ENCODE measurements at regions not wholly inside any gene's neighbourhood (a gene's known extent, or its start where the extent isn't known, plus 50 kb on each side); places are given as distances from the start of the nearest gene placed in this dataset.

DNA sequence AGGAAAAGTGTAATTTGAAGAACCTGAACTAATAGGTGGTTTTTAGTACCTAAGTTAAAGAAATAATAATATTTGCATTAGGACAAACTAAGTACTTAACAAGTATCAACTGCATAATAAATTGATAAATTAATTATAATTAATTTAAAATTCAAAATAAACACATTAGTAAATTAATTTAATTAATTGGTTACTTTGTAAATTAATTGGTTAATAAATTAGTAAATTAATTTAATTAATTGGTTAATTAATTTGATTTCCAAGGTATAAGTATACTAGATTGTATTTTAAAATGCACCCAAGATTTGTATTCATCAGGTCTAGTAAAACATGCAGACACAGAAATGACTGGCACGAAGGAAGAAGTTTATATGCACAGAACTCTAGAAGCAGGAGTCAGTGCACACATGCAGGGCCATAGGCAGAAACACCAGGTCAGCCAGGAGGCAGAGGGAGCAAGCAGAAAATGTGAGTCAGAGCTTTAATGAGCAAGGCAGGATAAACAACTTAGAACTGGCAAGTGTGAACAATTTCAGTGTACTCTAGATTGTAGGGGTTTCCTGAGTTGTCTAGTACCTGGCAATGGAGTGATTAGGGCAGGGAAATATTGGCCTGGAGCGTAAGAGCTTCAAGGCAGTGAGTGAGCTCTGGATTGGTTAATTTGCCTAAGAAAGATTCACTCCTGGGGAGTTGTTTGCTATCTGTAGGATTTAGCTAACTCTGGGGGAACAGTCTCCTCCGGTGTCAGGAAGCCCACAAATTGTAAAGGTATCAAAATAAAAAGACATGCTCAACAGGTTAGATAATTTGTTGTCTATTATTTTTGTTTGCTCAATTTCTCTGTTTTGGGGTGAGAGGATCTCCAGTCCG lies 665.7 kb downstream of the MRPL39 start:
- Histone ChIP-seq H3K9ac (ENCODE audit: low read length) (no peak overlapping the region), H3K4me3 (ENCODE audit: control extremely low read depth in 1 of 5, extremely low read depth in 1 of 5, insufficient read depth in 1 of 5, low read depth in 2 of 5, low read length in 4 of 5) (no peak overlapping the region), H3K27me3 (replicated peaks in 1 of 4; ENCODE audit: control extremely low read depth in 1 of 4, control insufficient read depth in 3 of 4, insufficient read depth in 4 of 4, low read length in 3 of 4) (no peaks in the 10 kb centered on the region), H3K79me2 (ENCODE audit: control insufficient read depth, insufficient read depth, low read length) (no peaks in the 10 kb centered on the region), H3K4me1 (ENCODE audit: control insufficient read depth in 2 of 2, insufficient read depth in 2 of 2, low read length in 2 of 2) (no peaks in the 10 kb centered on the region), H3K27ac (ENCODE audit: low read length in 2 of 2) (no peak overlapping the region), H4K20me1 (ENCODE audit: control insufficient read depth, insufficient read depth, low read length, poor library complexity, severe bottlenecking) (no peaks in the 10 kb centered on the region), H2AFZ (ENCODE audit: insufficient read depth, low read depth, low read length, poor library complexity, severe bottlenecking) (no peak overlapping the region), H3K36me3 (replicated peaks in 1 of 2; ENCODE audit: control extremely low read depth in 1 of 2, control insufficient read depth in 1 of 2, extremely low read depth in 1 of 2, insufficient read depth in 2 of 2, low read length in 1 of 2) (no peaks in the 10 kb centered on the region), H3K9me3 (ENCODE audit: control extremely low read depth in 1 of 3, control insufficient read depth in 2 of 3, insufficient read depth in 1 of 3, low read length in 2 of 3) (no peaks in the 10 kb centered on the region), H3K4me2 (replicated peaks; ENCODE audit: low read depth, low read length, poor library complexity, severe bottlenecking) (no peak overlapping the region)
- Mint-ChIP-seq H3K27ac (no peak overlapping the region), H3K4me1 (no peaks in the 10 kb centered on the region), H3K4me3 (no peak overlapping the region), H3K9me3 (ENCODE audit: insufficient read depth) (no peaks in the 10 kb centered on the region), H3K27me3 (no peaks in the 10 kb centered on the region)
- TF ChIP-seq, protein P1, sequence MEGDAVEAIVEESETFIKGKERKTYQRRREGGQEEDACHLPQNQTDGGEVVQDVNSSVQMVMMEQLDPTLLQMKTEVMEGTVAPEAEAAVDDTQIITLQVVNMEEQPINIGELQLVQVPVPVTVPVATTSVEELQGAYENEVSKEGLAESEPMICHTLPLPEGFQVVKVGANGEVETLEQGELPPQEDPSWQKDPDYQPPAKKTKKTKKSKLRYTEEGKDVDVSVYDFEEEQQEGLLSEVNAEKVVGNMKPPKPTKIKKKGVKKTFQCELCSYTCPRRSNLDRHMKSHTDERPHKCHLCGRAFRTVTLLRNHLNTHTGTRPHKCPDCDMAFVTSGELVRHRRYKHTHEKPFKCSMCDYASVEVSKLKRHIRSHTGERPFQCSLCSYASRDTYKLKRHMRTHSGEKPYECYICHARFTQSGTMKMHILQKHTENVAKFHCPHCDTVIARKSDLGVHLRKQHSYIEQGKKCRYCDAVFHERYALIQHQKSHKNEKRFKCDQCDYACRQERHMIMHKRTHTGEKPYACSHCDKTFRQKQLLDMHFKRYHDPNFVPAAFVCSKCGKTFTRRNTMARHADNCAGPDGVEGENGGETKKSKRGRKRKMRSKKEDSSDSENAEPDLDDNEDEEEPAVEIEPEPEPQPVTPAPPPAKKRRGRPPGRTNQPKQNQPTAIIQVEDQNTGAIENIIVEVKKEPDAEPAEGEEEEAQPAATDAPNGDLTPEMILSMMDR (IDR thresholded peaks at IDR 0.05), result no peak
- TF ChIP-seq EZH2 (IDR thresholded peaks at IDR 0.05; ENCODE audit: borderline replicate concordance, insufficient read depth, low read depth, low read length, poor library complexity, severe bottlenecking), result no peak
- DNase-seq (no peak), ATAC-seq (ENCODE audit: low read depth) (no peak)
- ChIA-PET CTCF (no interaction called here), POLR2A (no interaction called here)
- intact Hi-C loops (cut with micrococcal nuclease), result no loop called here
- 69% methylated on average over 3 of the region's 4 CpGs for WGBS (ENCODE audit: insufficient coverage)

GRCh38 chr21:24939291-24939690 lies 668.0 kb downstream of the MRPL39 start:
- DNase-seq (no peak), ATAC-seq (ENCODE audit: low read depth) (no peak)
- H3K4me2 ChIP-seq (replicated peaks; ENCODE audit: low read depth, low read length, poor library complexity, severe bottlenecking), result no peak overlapping the region
- no peaks in the 10 kb centered on the region for H3K79me2 ChIP-seq (ENCODE audit: control insufficient read depth, insufficient read depth, low read length)
- no peak overlapping the region for H3K27ac Mint-ChIP-seq
- no peak overlapping the region for H3K9ac ChIP-seq (ENCODE audit: low read length)
- CTCF ChIA-PET, result no interaction called here
- intact Hi-C loops (cut with micrococcal nuclease), result no loop called here
- POLR2A ChIA-PET, result no interaction called here
- 100% methylated on average over 1 of the region's 1 CpG for WGBS (ENCODE audit: insufficient coverage)
- no peaks in the 10 kb centered on the region for H3K36me3 ChIP-seq (replicated peaks in 1 of 2; ENCODE audit: control extremely low read depth in 1 of 2, control insufficient read depth in 1 of 2, extremely low read depth in 1 of 2, insufficient read depth in 2 of 2, low read length in 1 of 2)
- no peak overlapping the region for H3K4me3 ChIP-seq (ENCODE audit: control extremely low read depth in 1 of 5, extremely low read depth in 1 of 5, insufficient read depth in 1 of 5, low read depth in 2 of 5, low read length in 4 of 5)
- TF ChIP-seq, protein P1 (IDR thresholded peaks at IDR 0.05), result no peak
- no peak for TF ChIP-seq EZH2 (IDR thresholded peaks at IDR 0.05; ENCODE audit: borderline replicate concordance, insufficient read depth, low read depth, low read length, poor library complexity, severe bottlenecking)
- H3K9me3 Mint-ChIP-seq (ENCODE audit: insufficient read depth), result no peaks in the 10 kb centered on the region
- no peaks in the 10 kb centered on the region for H3K4me1 ChIP-seq (ENCODE audit: control insufficient read depth in 2 of 2, insufficient read depth in 2 of 2, low read length in 2 of 2)
- H3K4me3 Mint-ChIP-seq, result no peak overlapping the region
- no peak overlapping the region for H2AFZ ChIP-seq (ENCODE audit: insufficient read depth, low read depth, low read length, poor library complexity, severe bottlenecking)
- H4K20me1 ChIP-seq (ENCODE audit: control insufficient read depth, insufficient read depth, low read length, poor library complexity, severe bottlenecking), result no peaks in the 10 kb centered on the region
- no peaks in the 10 kb centered on the region for H3K27me3 Mint-ChIP-seq
- no peaks in the 10 kb centered on the region for H3K9me3 ChIP-seq (ENCODE audit: control extremely low read depth in 1 of 3, control insufficient read depth in 2 of 3, insufficient read depth in 1 of 3, low read length in 2 of 3)
- H3K27me3 ChIP-seq (replicated peaks in 1 of 4; ENCODE audit: control extremely low read depth in 1 of 4, control insufficient read depth in 3 of 4, insufficient read depth in 4 of 4, low read length in 3 of 4), result no peaks in the 10 kb centered on the region
- no peak overlapping the region for H3K27ac ChIP-seq (ENCODE audit: low read length in 2 of 2)
- H3K4me1 Mint-ChIP-seq, result no peaks in the 10 kb centered on the region

Data from B cell (primary cell).